ENCODE measurements at regions not wholly inside any gene's neighbourhood (a gene's known extent, or its start where the extent isn't known, plus 50 kb on each side); places are given as distances from the start of the nearest gene placed in this dataset.

DNA sequence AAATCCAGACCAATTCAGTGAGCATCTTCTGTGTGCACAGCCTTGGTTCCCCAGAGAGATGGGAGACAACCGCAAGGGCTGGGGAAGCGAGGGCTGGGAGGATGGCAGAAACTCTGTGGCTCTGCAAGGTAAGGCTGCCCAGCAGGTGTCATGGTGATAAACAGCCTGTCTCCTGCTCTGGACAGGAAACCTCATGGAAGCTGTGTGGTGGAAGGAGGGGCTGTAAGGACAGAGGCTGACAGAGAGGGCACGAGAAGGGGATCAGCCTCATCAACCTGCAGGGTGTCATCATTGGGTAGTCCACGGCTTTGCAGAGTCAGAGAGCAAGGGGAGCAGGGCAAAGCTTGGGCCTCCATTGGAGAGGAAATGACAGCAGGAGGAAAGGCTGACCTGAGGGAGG, 138.4 kb upstream of the CADM1 start:
- TF ChIP-seq, protein P1, sequence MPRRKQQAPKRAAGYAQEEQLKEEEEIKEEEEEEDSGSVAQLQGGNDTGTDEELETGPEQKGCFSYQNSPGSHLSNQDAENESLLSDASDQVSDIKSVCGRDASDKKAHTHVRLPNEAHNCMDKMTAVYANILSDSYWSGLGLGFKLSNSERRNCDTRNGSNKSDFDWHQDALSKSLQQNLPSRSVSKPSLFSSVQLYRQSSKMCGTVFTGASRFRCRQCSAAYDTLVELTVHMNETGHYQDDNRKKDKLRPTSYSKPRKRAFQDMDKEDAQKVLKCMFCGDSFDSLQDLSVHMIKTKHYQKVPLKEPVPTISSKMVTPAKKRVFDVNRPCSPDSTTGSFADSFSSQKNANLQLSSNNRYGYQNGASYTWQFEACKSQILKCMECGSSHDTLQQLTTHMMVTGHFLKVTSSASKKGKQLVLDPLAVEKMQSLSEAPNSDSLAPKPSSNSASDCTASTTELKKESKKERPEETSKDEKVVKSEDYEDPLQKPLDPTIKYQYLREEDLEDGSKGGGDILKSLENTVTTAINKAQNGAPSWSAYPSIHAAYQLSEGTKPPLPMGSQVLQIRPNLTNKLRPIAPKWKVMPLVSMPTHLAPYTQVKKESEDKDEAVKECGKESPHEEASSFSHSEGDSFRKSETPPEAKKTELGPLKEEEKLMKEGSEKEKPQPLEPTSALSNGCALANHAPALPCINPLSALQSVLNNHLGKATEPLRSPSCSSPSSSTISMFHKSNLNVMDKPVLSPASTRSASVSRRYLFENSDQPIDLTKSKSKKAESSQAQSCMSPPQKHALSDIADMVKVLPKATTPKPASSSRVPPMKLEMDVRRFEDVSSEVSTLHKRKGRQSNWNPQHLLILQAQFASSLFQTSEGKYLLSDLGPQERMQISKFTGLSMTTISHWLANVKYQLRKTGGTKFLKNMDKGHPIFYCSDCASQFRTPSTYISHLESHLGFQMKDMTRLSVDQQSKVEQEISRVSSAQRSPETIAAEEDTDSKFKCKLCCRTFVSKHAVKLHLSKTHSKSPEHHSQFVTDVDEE (CRISPR knock-in tag; IDR thresholded peaks at IDR 0.05): no peak
- TF ChIP-seq BACH2 (CRISPR knock-in tag; IDR thresholded peaks at IDR 0.05; ENCODE audit: borderline replicate concordance) (no peak), ZFP3 (CRISPR knock-in tag; IDR thresholded peaks at IDR 0.05) (no peak), ARNTL (CRISPR knock-in tag; IDR thresholded peaks at IDR 0.05; ENCODE audit: borderline replicate concordance, low read depth) (no peak), ESRRG (CRISPR knock-in tag; IDR thresholded peaks at IDR 0.05) (no peak), ZFP30 (CRISPR knock-in tag; IDR thresholded peaks at IDR 0.05) (no peak), ZNF8 (CRISPR knock-in tag; IDR thresholded peaks at IDR 0.05) (no peak), OSR1 (CRISPR knock-in tag; IDR thresholded peaks at IDR 0.05) (no peak), ZC3H10 (CRISPR knock-in tag; IDR thresholded peaks at IDR 0.05) (no peak)
- TF ChIP-seq, protein P2, sequence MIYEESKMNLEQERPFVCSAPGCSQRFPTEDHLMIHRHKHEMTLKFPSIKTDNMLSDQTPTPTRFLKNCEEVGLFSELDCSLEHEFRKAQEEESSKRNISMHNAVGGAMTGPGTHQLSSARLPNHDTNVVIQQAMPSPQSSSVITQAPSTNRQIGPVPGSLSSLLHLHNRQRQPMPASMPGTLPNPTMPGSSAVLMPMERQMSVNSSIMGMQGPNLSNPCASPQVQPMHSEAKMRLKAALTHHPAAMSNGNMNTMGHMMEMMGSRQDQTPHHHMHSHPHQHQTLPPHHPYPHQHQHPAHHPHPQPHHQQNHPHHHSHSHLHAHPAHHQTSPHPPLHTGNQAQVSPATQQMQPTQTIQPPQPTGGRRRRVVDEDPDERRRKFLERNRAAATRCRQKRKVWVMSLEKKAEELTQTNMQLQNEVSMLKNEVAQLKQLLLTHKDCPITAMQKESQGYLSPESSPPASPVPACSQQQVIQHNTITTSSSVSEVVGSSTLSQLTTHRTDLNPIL (CRISPR knock-in tag; IDR thresholded peaks at IDR 0.05; ENCODE audit: low read depth): no peak
- TF ChIP-seq, protein P3, sequence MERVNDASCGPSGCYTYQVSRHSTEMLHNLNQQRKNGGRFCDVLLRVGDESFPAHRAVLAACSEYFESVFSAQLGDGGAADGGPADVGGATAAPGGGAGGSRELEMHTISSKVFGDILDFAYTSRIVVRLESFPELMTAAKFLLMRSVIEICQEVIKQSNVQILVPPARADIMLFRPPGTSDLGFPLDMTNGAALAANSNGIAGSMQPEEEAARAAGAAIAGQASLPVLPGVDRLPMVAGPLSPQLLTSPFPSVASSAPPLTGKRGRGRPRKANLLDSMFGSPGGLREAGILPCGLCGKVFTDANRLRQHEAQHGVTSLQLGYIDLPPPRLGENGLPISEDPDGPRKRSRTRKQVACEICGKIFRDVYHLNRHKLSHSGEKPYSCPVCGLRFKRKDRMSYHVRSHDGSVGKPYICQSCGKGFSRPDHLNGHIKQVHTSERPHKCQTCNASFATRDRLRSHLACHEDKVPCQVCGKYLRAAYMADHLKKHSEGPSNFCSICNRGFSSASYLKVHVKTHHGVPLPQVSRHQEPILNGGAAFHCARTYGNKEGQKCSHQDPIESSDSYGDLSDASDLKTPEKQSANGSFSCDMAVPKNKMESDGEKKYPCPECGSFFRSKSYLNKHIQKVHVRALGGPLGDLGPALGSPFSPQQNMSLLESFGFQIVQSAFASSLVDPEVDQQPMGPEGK (CRISPR knock-in tag; IDR thresholded peaks at IDR 0.05; ENCODE audit: borderline replicate concordance): no peak
- TF ChIP-seq, protein P4, sequence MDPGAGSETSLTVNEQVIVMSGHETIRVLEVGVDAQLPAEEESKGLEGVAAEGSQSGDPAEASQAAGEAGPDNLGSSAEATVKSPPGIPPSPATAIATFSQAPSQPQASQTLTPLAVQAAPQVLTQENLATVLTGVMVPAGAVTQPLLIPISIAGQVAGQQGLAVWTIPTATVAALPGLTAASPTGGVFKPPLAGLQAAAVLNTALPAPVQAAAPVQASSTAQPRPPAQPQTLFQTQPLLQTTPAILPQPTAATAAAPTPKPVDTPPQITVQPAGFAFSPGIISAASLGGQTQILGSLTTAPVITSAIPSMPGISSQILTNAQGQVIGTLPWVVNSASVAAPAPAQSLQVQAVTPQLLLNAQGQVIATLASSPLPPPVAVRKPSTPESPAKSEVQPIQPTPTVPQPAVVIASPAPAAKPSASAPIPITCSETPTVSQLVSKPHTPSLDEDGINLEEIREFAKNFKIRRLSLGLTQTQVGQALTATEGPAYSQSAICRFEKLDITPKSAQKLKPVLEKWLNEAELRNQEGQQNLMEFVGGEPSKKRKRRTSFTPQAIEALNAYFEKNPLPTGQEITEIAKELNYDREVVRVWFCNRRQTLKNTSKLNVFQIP (CRISPR knock-in tag; IDR thresholded peaks at IDR 0.05; ENCODE audit: borderline replicate concordance, low read depth): no peak
- TF ChIP-seq, protein P5, sequence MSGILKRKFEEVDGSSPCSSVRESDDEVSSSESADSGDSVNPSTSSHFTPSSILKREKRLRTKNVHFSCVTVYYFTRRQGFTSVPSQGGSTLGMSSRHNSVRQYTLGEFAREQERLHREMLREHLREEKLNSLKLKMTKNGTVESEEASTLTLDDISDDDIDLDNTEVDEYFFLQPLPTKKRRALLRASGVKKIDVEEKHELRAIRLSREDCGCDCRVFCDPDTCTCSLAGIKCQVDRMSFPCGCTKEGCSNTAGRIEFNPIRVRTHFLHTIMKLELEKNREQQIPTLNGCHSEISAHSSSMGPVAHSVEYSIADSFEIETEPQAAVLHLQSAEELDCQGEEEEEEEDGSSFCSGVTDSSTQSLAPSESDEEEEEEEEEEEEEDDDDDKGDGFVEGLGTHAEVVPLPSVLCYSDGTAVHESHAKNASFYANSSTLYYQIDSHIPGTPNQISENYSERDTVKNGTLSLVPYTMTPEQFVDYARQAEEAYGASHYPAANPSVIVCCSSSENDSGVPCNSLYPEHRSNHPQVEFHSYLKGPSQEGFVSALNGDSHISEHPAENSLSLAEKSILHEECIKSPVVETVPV (CRISPR knock-in tag; IDR thresholded peaks at IDR 0.05): no peak
